Memory B cell (primary cell): ENCODE measurements at regions not wholly inside any gene's neighbourhood (a gene's known extent, or its start where the extent isn't known, plus 50 kb on each side); places are given as distances from the start of the nearest gene placed in this dataset.
"Not testable (repeated sequence)": the region's sequence is repeated elsewhere in the genome, so short reads cannot be mapped to it uniquely, and the experiment has no call there.

ENCODE experiments used
- ATAC-seq: fragments of 150-1000 bp; cut with Tn5 transposase; 2 replicates; pipeline ENCODE4 v1.10.0; 2021; ENCODE audit warnings: low read depth, mild to moderate bottlenecking, moderate library complexity
- DNase-seq, 2 donors: peaks; one replicate each; pipeline ENCODE4 v3.0.0; 2022; ENCODE audit warnings: low spot score in 2 of 2
- H3K27ac Mint-ChIP-seq: one replicate; pipeline ENCODE4 v1.8.0; 2022; ENCODE audit warnings: mild to moderate bottlenecking, moderate library complexity, mixed read lengths
- H3K27me3 Mint-ChIP-seq: one replicate; pipeline ENCODE4 v1.8.0; 2022; ENCODE audit warnings: mixed read lengths
- H3K36me3 Mint-ChIP-seq: one replicate; pipeline ENCODE4 v1.8.0; 2022; ENCODE audit warnings: mild to moderate bottlenecking, mixed read lengths
- H3K4me1 Mint-ChIP-seq: one replicate; pipeline ENCODE4 v1.8.0; 2022; ENCODE audit warnings: mixed read lengths
- H3K4me3 Mint-ChIP-seq: one replicate; pipeline ENCODE4 v1.8.0; 2022; ENCODE audit warnings: mild to moderate bottlenecking, moderate library complexity, mixed read lengths
- H3K9me3 Mint-ChIP-seq: one replicate; pipeline ENCODE4 v1.8.0; 2022; ENCODE audit warnings: mixed read lengths

- H3K9me3 Mint-ChIP-seq = peaks cover 8% of the 10 kb centered on the region
Observed at GRCh38 chr2:125386074-125386473, 1269.9 kb upstream of the GYPC start.

GRCh38 chr2:125397535-125398251, 1258.3 kb upstream of the GYPC start:
- Mint-ChIP-seq H3K9me3 (no peaks in the 10 kb centered on the region), H3K36me3 (no peaks in the 10 kb centered on the region), H3K4me1 (no peaks in the 10 kb centered on the region), H3K27ac (no peak overlapping the region), H3K27me3 (no peaks in the 10 kb centered on the region), H3K4me3 (no peak overlapping the region)
- ATAC-seq = no peak
- DNase-seq = no peak

More at GRCh38 chr2:125386074-125386473, 1269.9 kb upstream of the GYPC start:
- no peak overlapping the region for H3K4me3 Mint-ChIP-seq
- H3K27me3 Mint-ChIP-seq = no peaks in the 10 kb centered on the region
- DNase-seq (no peak), ATAC-seq (no peak)
- no peaks in the 10 kb centered on the region for H3K4me1 Mint-ChIP-seq
- no peak overlapping the region for H3K27ac Mint-ChIP-seq
- H3K36me3 Mint-ChIP-seq = no peaks in the 10 kb centered on the region

- ATAC-seq (no peak), DNase-seq (no peak)
- Mint-ChIP-seq H3K4me3 (no peak overlapping the region), H3K9me3 (no peaks in the 10 kb centered on the region), H3K27ac (no peak overlapping the region), H3K4me1 (no peaks in the 10 kb centered on the region), H3K36me3 (no peaks in the 10 kb centered on the region), H3K27me3 (no peaks in the 10 kb centered on the region)
Observed at GRCh38 chr2:125398738-125399524, 1257.0 kb upstream of the GYPC start.

- Mint-ChIP-seq H3K36me3 (no peaks in the 10 kb centered on the region), H3K27ac (no peak overlapping the region), H3K27me3 (no peaks in the 10 kb centered on the region), H3K4me3 (no peak overlapping the region), H3K4me1 (no peaks in the 10 kb centered on the region), H3K9me3 (no peaks in the 10 kb centered on the region)
- DNase-seq (no peak), ATAC-seq (no peak)
Observed at GRCh38 chr2:125405816-125406215, 1250.1 kb upstream of the GYPC start.

GRCh38 chr2:125408874-125409538, 1247.0 kb upstream of the GYPC start:
- Mint-ChIP-seq H3K4me3 (no peak overlapping the region), H3K4me1 (no peaks in the 10 kb centered on the region), H3K9me3 (no peaks in the 10 kb centered on the region), H3K27me3 (no peaks in the 10 kb centered on the region), H3K27ac (no peak overlapping the region), H3K36me3 (no peaks in the 10 kb centered on the region)
- ATAC-seq = no peak
- DNase-seq = no peak

- Mint-ChIP-seq H3K36me3 (no peaks in the 10 kb centered on the region), H3K4me3 (no peak overlapping the region), H3K27ac (no peak overlapping the region), H3K9me3 (peaks cover 2% of the 10 kb centered on the region), H3K4me1 (no peaks in the 10 kb centered on the region), H3K27me3 (no peaks in the 10 kb centered on the region)
- ATAC-seq = no peak
- no peak for DNase-seq
Observed at GRCh38 chr2:125418483-125418882, 1237.5 kb upstream of the GYPC start.

GRCh38 chr2:125422198-125422770, 1233.7 kb upstream of the GYPC start:
- not testable (repeated sequence) for H3K36me3 Mint-ChIP-seq, DNase-seq, H3K27ac Mint-ChIP-seq, H3K4me3 Mint-ChIP-seq, H3K27me3 Mint-ChIP-seq, H3K9me3 Mint-ChIP-seq, ATAC-seq, H3K4me1 Mint-ChIP-seq

GRCh38 chr2:125424266-125424785, 1231.6 kb upstream of the GYPC start:
- no peak for DNase-seq
- Mint-ChIP-seq H3K4me3 (no peak overlapping the region), H3K27ac (no peak overlapping the region), H3K9me3 (peaks cover 2% of the 10 kb centered on the region), H3K4me1 (no peaks in the 10 kb centered on the region), H3K27me3 (no peaks in the 10 kb centered on the region), H3K36me3 (no peaks in the 10 kb centered on the region)
- no peak for ATAC-seq

GRCh38 chr2:125427721-125428315, 1228.1 kb upstream of the GYPC start:
- no peak for ATAC-seq
- no peak overlapping the region for H3K27ac Mint-ChIP-seq
- peaks cover 2% of the 10 kb centered on the region for H3K9me3 Mint-ChIP-seq
- DNase-seq = no peak
- no peaks in the 10 kb centered on the region for H3K36me3 Mint-ChIP-seq
- H3K4me3 Mint-ChIP-seq = no peak overlapping the region
- H3K4me1 Mint-ChIP-seq = no peaks in the 10 kb centered on the region
- no peaks in the 10 kb centered on the region for H3K27me3 Mint-ChIP-seq

- Mint-ChIP-seq H3K4me1 (no peaks in the 10 kb centered on the region), H3K36me3 (no peaks in the 10 kb centered on the region), H3K27ac (no peak overlapping the region), H3K27me3 (no peaks in the 10 kb centered on the region), H3K9me3 (peaks cover 6% of the 10 kb centered on the region), H3K4me3 (no peak overlapping the region)
- ATAC-seq (no peak), DNase-seq (no peak)
Observed at GRCh38 chr2:125444106-125444505, 1211.9 kb upstream of the GYPC start.

GRCh38 chr2:125445495-125445894, 1210.5 kb upstream of the GYPC start:
- no peak for DNase-seq
- no peaks in the 10 kb centered on the region for H3K4me1 Mint-ChIP-seq

GRCh38 chr2:125450092-125450491, 1205.9 kb upstream of the GYPC start:
- ATAC-seq = no peak
- Mint-ChIP-seq H3K27ac (no peak overlapping the region), H3K9me3 (peaks cover 14% of the 10 kb centered on the region), H3K4me3 (no peak overlapping the region), H3K36me3 (no peaks in the 10 kb centered on the region), H3K27me3 (no peaks in the 10 kb centered on the region), H3K4me1 (no peaks in the 10 kb centered on the region)
- DNase-seq = no peak

More at GRCh38 chr2:125445495-125445894, 1210.5 kb upstream of the GYPC start:
- Mint-ChIP-seq H3K27ac (no peak overlapping the region), H3K27me3 (no peaks in the 10 kb centered on the region), H3K4me3 (no peak overlapping the region), H3K36me3 (no peaks in the 10 kb centered on the region), H3K9me3 (peaks cover 8% of the 10 kb centered on the region)
- ATAC-seq = no peak

GRCh38 chr2:125455110-125455509, 1200.8 kb upstream of the GYPC start:
- DNase-seq = no peak
- Mint-ChIP-seq H3K4me3 (no peak overlapping the region), H3K27ac (no peak overlapping the region), H3K9me3 (peaks cover 11% of the 10 kb centered on the region), H3K4me1 (no peaks in the 10 kb centered on the region), H3K27me3 (no peaks in the 10 kb centered on the region), H3K36me3 (no peaks in the 10 kb centered on the region)
- ATAC-seq = no peak
